ENCODE measurements at regions not wholly inside any gene's neighbourhood (a gene's known extent, or its start where the extent isn't known, plus 50 kb on each side); places are given as distances from the start of the nearest gene placed in this dataset.

GRCh38 chr2:180146541-180146940 lies 139.4 kb upstream of the CWC22 start:
- H2AFZ ChIP-seq (ENCODE audit: low read length) = peak overlapping the region; percentile 69; the same call in 1 of the 2 replicates
- H3K27ac ChIP-seq (ENCODE audit: low read length) = no peak overlapping the region
- H3K4me2 ChIP-seq (ENCODE audit: low read depth, low read length) = peak overlapping the region; percentile 48; the same call in 1 of the 2 replicates
- 0 out of 2 replicates have a peak overlapping the region, but pooled peaks have one; percentile 39 for H3K4me3 ChIP-seq (ENCODE audit: low read length)
- no peaks in the 10 kb centered on the region for H3K9me2 ChIP-seq (replicated peaks; ENCODE audit: insufficient read depth, low read length)
- H4K20me1 ChIP-seq (ENCODE audit: insufficient read depth, low read length) = no peaks in the 10 kb centered on the region
- no peaks in the 10 kb centered on the region for H3K27me3 ChIP-seq (replicated peaks; ENCODE audit: insufficient read depth, low read length)
- no peak overlapping the region for H3K9ac ChIP-seq (ENCODE audit: low read length)
- no peaks in the 10 kb centered on the region for H3K4me1 ChIP-seq (ENCODE audit: low read length)
- DNase-seq = no peak
- TF ChIP-seq CTCF (IDR thresholded peaks at IDR 0.05; ENCODE audit: low read length) (no peak), EZH2phosphoT487 (IDR thresholded peaks at IDR 0.05; ENCODE audit: low read length) (no peak), EZH2 (optimal IDR thresholded peaks at IDR 0.05; ENCODE audit: low read depth, low read length) (no peak)
- H3F3A ChIP-seq (ENCODE audit: insufficient read depth, low read length) = no peaks in the 10 kb centered on the region
- H3K36me3 ChIP-seq (replicated peaks; ENCODE audit: insufficient read depth, low read length) = no peaks in the 10 kb centered on the region
- no peaks in the 10 kb centered on the region for H3K79me2 ChIP-seq (ENCODE audit: low read length)
- no peaks in the 10 kb centered on the region for H3K9me3 ChIP-seq (replicated peaks; ENCODE audit: insufficient read depth, low read length)

GRCh38 chr2:180146114-180146513 lies 139.0 kb upstream of the CWC22 start:
- no peak for DNase-seq
- no peaks in the 10 kb centered on the region for H3K36me3 ChIP-seq (replicated peaks; ENCODE audit: insufficient read depth, low read length)
- no peaks in the 10 kb centered on the region for H3F3A ChIP-seq (ENCODE audit: insufficient read depth, low read length)
- H3K9me2 ChIP-seq (replicated peaks; ENCODE audit: insufficient read depth, low read length) = no peaks in the 10 kb centered on the region
- H3K4me3 ChIP-seq (ENCODE audit: low read length) = no peak overlapping the region
- no peaks in the 10 kb centered on the region for H3K79me2 ChIP-seq (ENCODE audit: low read length)
- no peak overlapping the region for H3K9ac ChIP-seq (ENCODE audit: low read length)
- TF ChIP-seq EZH2phosphoT487 (IDR thresholded peaks at IDR 0.05; ENCODE audit: low read length) (no peak), CTCF (IDR thresholded peaks at IDR 0.05; ENCODE audit: low read length) (no peak), EZH2 (optimal IDR thresholded peaks at IDR 0.05; ENCODE audit: low read depth, low read length) (no peak)
- no peak overlapping the region for H2AFZ ChIP-seq (ENCODE audit: low read length)
- no peaks in the 10 kb centered on the region for H4K20me1 ChIP-seq (ENCODE audit: insufficient read depth, low read length)
- no peak overlapping the region for H3K4me2 ChIP-seq (ENCODE audit: low read depth, low read length)
- no peaks in the 10 kb centered on the region for H3K9me3 ChIP-seq (replicated peaks; ENCODE audit: insufficient read depth, low read length)
- H3K27me3 ChIP-seq (replicated peaks; ENCODE audit: insufficient read depth, low read length) = no peaks in the 10 kb centered on the region
- H3K27ac ChIP-seq (ENCODE audit: low read length) = no peak overlapping the region
- no peaks in the 10 kb centered on the region for H3K4me1 ChIP-seq (ENCODE audit: low read length)

DNA sequence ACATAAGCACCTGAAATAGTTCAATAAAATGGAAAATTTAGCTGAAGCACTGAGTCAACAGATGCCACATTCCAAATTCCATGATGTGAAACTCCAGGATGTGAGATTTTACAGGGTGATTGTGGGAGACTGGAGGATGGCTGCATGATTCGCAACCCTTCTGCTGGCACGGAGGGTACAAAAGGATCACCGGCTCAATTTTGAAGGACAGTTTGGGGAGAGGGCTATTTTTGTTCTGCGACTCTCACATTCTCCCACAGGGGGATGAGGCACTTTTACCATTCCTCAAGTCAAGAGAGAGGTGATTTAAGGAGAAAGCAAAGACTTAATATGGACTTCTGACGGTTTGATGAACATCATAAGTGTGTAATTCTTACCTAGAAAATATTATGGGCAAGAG lies 138.1 kb upstream of the CWC22 start:
- DNase-seq = no peak
- no peaks in the 10 kb centered on the region for H3K4me1 ChIP-seq (ENCODE audit: low read length)
- no peak overlapping the region for H3K4me2 ChIP-seq (ENCODE audit: low read depth, low read length)
- H3K9ac ChIP-seq (ENCODE audit: low read length) = no peak overlapping the region
- H3F3A ChIP-seq (ENCODE audit: insufficient read depth, low read length) = no peaks in the 10 kb centered on the region
- H3K9me3 ChIP-seq (replicated peaks; ENCODE audit: insufficient read depth, low read length) = no peaks in the 10 kb centered on the region
- H3K27ac ChIP-seq (ENCODE audit: low read length) = no peak overlapping the region
- H2AFZ ChIP-seq (ENCODE audit: low read length) = no peak overlapping the region
- no peaks in the 10 kb centered on the region for H3K36me3 ChIP-seq (replicated peaks; ENCODE audit: insufficient read depth, low read length)
- TF ChIP-seq EZH2 (optimal IDR thresholded peaks at IDR 0.05; ENCODE audit: low read depth, low read length) = no peak
- no peak for TF ChIP-seq EZH2phosphoT487 (IDR thresholded peaks at IDR 0.05; ENCODE audit: low read length)
- TF ChIP-seq CTCF (IDR thresholded peaks at IDR 0.05; ENCODE audit: low read length) = no peak
- no peaks in the 10 kb centered on the region for H3K79me2 ChIP-seq (ENCODE audit: low read length)
- no peaks in the 10 kb centered on the region for H3K27me3 ChIP-seq (replicated peaks; ENCODE audit: insufficient read depth, low read length)
- no peak overlapping the region for H3K4me3 ChIP-seq (ENCODE audit: low read length)
- no peaks in the 10 kb centered on the region for H3K9me2 ChIP-seq (replicated peaks; ENCODE audit: insufficient read depth, low read length)
- H4K20me1 ChIP-seq (ENCODE audit: insufficient read depth, low read length) = no peaks in the 10 kb centered on the region
